Astrocyte (in vitro differentiated cells and primary cell): ENCODE measurements at regions not wholly inside any gene's neighbourhood (a gene's known extent, or its start where the extent isn't known, plus 50 kb on each side); places are given as distances from the start of the nearest gene placed in this dataset.

Source experiments
- DNase-seq: peaks from one replicate; pipeline ENCODE4 v3.0.0-alpha.2; 2010; ENCODE audit warnings: low read depth
- FAIRE-seq: peaks from 2 replicates; lab custom pipeline; 2011; peaks lifted over from hg19 to GRCh38; lab: Jason Lieb, UNC
- H2AFZ ChIP-seq: 2 replicates; pipeline ENCODE4 v1.6.0; 2012; ENCODE audit warnings: low read depth, low read length, inconsistent platforms
- H3K27ac ChIP-seq: 2 replicates; pipeline ENCODE4 v1.5.1; 2011; ENCODE audit warnings: low read depth, low read length, inconsistent platforms
- H3K27me3 ChIP-seq: 2 replicates; pipeline ENCODE4 v1.6.0; 2011; ENCODE audit warnings: low read length, inconsistent platforms; ENCODE audit not compliant: insufficient read depth
- H3K36me3 ChIP-seq: 2 replicates; pipeline ENCODE4 v1.5.1; 2011; ENCODE audit warnings: low read length, inconsistent platforms; ENCODE audit not compliant: insufficient read depth
- H3K4me1 ChIP-seq: 2 replicates; pipeline ENCODE4 v1.5.1; 2011; ENCODE audit warnings: low read length, inconsistent platforms; ENCODE audit not compliant: insufficient read depth
- H3K4me2 ChIP-seq: 2 replicates; pipeline ENCODE4 v1.6.0; 2012; ENCODE audit warnings: low read length, inconsistent platforms
- H3K4me3 ChIP-seq: 2 replicates; pipeline ENCODE4 v1.5.1; 2011; ENCODE audit warnings: low read depth, mild to moderate bottlenecking, low read length, inconsistent platforms; ENCODE audit not compliant: insufficient read depth
- H3K79me2 ChIP-seq: 2 replicates; pipeline ENCODE4 v1.6.0; 2012; ENCODE audit warnings: mild to moderate bottlenecking, low read length, inconsistent platforms; ENCODE audit not compliant: insufficient read depth
- H3K9ac ChIP-seq: 2 replicates; pipeline ENCODE4 v1.6.0; 2012; ENCODE audit warnings: mild to moderate bottlenecking, low read length, inconsistent platforms
- H3K9me3 ChIP-seq: 2 replicates; pipeline ENCODE4 v1.5.1; 2012; ENCODE audit warnings: low read depth, mild to moderate bottlenecking, low read length, inconsistent platforms; ENCODE audit not compliant: insufficient read depth
- H4K20me1 ChIP-seq: 2 replicates; pipeline ENCODE4 v1.6.0; 2012; ENCODE audit warnings: low read length, inconsistent platforms; ENCODE audit not compliant: insufficient read depth
- H3K27ac Mint-ChIP-seq: one replicate; pipeline ENCODE4 v1.8.0; 2021; ENCODE audit warnings: mild to moderate bottlenecking, mixed read lengths; ENCODE audit not compliant: unreplicated experiment
- H3K27me3 Mint-ChIP-seq: one replicate; pipeline ENCODE4 v1.8.0; 2021; ENCODE audit warnings: low read depth, mixed read lengths; ENCODE audit not compliant: unreplicated experiment
- H3K36me3 Mint-ChIP-seq: one replicate; pipeline ENCODE4 v1.8.0; 2021; ENCODE audit warnings: low read depth, mixed read lengths; ENCODE audit not compliant: unreplicated experiment
- H3K4me1 Mint-ChIP-seq: one replicate; pipeline ENCODE4 v1.8.0; 2021; ENCODE audit warnings: low read depth, mixed read lengths; ENCODE audit not compliant: unreplicated experiment
- H3K4me3 Mint-ChIP-seq: one replicate; pipeline ENCODE4 v1.8.0; 2021; ENCODE audit warnings: mild to moderate bottlenecking, moderate library complexity, mixed read lengths; ENCODE audit not compliant: unreplicated experiment
- H3K9me3 Mint-ChIP-seq: one replicate; pipeline ENCODE4 v1.8.0; 2021; ENCODE audit warnings: mild to moderate bottlenecking, mixed read lengths; ENCODE audit not compliant: unreplicated experiment
- CTCF ChIP-seq: IDR thresholded peaks from 2 replicates; pipeline ENCODE4 v1.5.1; 2011; ENCODE audit warnings: low read depth, mild to moderate bottlenecking, inconsistent platforms, low read length, moderate library complexity; ENCODE audit not compliant: insufficient read depth
- EZH2 ChIP-seq: IDR thresholded peaks from 2 replicates; pipeline ENCODE4 v1.6.1; 2012; ENCODE audit warnings: mild to moderate bottlenecking, low read length, inconsistent platforms; ENCODE audit not compliant: insufficient read depth

- Histone ChIP-seq H4K20me1 (no peaks in the 10 kb centered on the region), H3K4me3 (no peak overlapping the region), H3K9me3 (peaks cover 3% of the 10 kb centered on the region), H3K36me3 (no peaks in the 10 kb centered on the region), H3K27me3 (peaks cover 2% of the 10 kb centered on the region), H3K9ac (no peak overlapping the region), H3K4me1 (no peaks in the 10 kb centered on the region), H3K27ac (no peak overlapping the region), H3K4me2 (no peak overlapping the region), H2AFZ (no peak overlapping the region), H3K79me2 (no peaks in the 10 kb centered on the region)
- TF ChIP-seq CTCF (no peak), EZH2 (no peak)
- Mint-ChIP-seq H3K27ac (no peak overlapping the region), H3K36me3 (no peaks in the 10 kb centered on the region), H3K9me3 (peaks cover 2% of the 10 kb centered on the region), H3K4me1 (no peaks in the 10 kb centered on the region), H3K4me3 (no peak overlapping the region), H3K27me3 (no peaks in the 10 kb centered on the region)
- FAIRE-seq (no peak), DNase-seq (no peak)
Observed at GRCh38 chr5:163772644-163773043, 267.2 kb downstream of the MAT2B start.

GRCh38 chr5:163773226-163773625 is 267.8 kb downstream of the MAT2B start:
- FAIRE-seq (no peak), DNase-seq (no peak)
- Histone ChIP-seq H3K4me2 (no peak overlapping the region), H3K36me3 (no peaks in the 10 kb centered on the region), H3K79me2 (no peaks in the 10 kb centered on the region), H3K27me3 (peaks cover 2% of the 10 kb centered on the region), H3K9me3 (peaks cover 3% of the 10 kb centered on the region), H3K4me3 (no peak overlapping the region), H3K27ac (no peak overlapping the region), H3K4me1 (no peaks in the 10 kb centered on the region), H3K9ac (no peak overlapping the region), H2AFZ (no peak overlapping the region), H4K20me1 (no peaks in the 10 kb centered on the region)
- Mint-ChIP-seq H3K27ac (no peak overlapping the region), H3K4me1 (no peaks in the 10 kb centered on the region), H3K36me3 (no peaks in the 10 kb centered on the region), H3K4me3 (no peak overlapping the region), H3K9me3 (peaks cover 2% of the 10 kb centered on the region), H3K27me3 (no peaks in the 10 kb centered on the region)
- TF ChIP-seq EZH2 (no peak), CTCF (no peak)

- no peaks in the 10 kb centered on the region for H3K27me3 ChIP-seq
- H3K36me3 Mint-ChIP-seq: no peaks in the 10 kb centered on the region
- H3K79me2 ChIP-seq: no peaks in the 10 kb centered on the region
- H3K9me3 ChIP-seq: no peaks in the 10 kb centered on the region
- H3K4me1 Mint-ChIP-seq: no peaks in the 10 kb centered on the region
- TF ChIP-seq CTCF (no peak), EZH2 (no peak)
- no peak overlapping the region for H3K27ac Mint-ChIP-seq
- no peak overlapping the region for H3K4me2 ChIP-seq
- DNase-seq (peak; percentile 44), FAIRE-seq (no peak)
- no peak overlapping the region for H3K4me3 Mint-ChIP-seq
- H3K9me3 Mint-ChIP-seq: peaks cover 2% of the 10 kb centered on the region
- no peak overlapping the region for H2AFZ ChIP-seq
- no peaks in the 10 kb centered on the region for H3K36me3 ChIP-seq
- no peak overlapping the region for H3K27ac ChIP-seq
- H4K20me1 ChIP-seq: no peaks in the 10 kb centered on the region
- no peak overlapping the region for H3K4me3 ChIP-seq
- H3K27me3 Mint-ChIP-seq: no peaks in the 10 kb centered on the region
- H3K9ac ChIP-seq: no peak overlapping the region
- H3K4me1 ChIP-seq: no peaks in the 10 kb centered on the region
Observed at GRCh38 chr5:163789870-163790269, 284.5 kb downstream of the MAT2B start.
